OCI-LY1 (cell line): ENCODE measurements at regions not wholly inside any gene's neighbourhood (a gene's known extent, or its start where the extent isn't known, plus 50 kb on each side); places are given as distances from the start of the nearest gene placed in this dataset.

Experiments used
- H2AFZ ChIP-seq: fragments of 200-600 bp; sonication (generic), shearing (Covaris generic); 2 replicates; pipeline ENCODE4 v1.6.0; 2014; ENCODE audit warnings: antibody characterized with exemption, mild to moderate bottlenecking, low read length
- H3F3A ChIP-seq: fragments of 200-600 bp; sonication (generic), shearing (Covaris generic); 2 replicates; pipeline ENCODE4 v1.6.0; 2014; ENCODE audit warnings: mild to moderate bottlenecking, antibody characterized with exemption, low read length, moderate library complexity; ENCODE audit not compliant: insufficient read depth
- H3K27ac ChIP-seq: fragments of 200-600 bp; sonication (generic); 2 replicates; pipeline ENCODE4 v1.5.1; 2014; ENCODE audit warnings: low read length, mixed run types, mild to moderate bottlenecking, low read depth; ENCODE audit not compliant: poor library complexity, severe bottlenecking
- H3K27me3 ChIP-seq: fragments of 200-600 bp; sonication (generic); 2 replicates; pipeline ENCODE4 v1.6.0; 2014; ENCODE audit warnings: antibody characterized with exemption, mild to moderate bottlenecking, low read length, moderate library complexity; ENCODE audit not compliant: insufficient read depth
- H3K36me3 ChIP-seq: fragments of 200-600 bp; sonication (generic); 2 replicates; pipeline ENCODE4 v1.6.1; 2014; ENCODE audit warnings: mild to moderate bottlenecking, antibody characterized with exemption, low read length, moderate library complexity, mixed read lengths; ENCODE audit not compliant: insufficient read depth
- H3K4me1 ChIP-seq: fragments of 200-600 bp; sonication (generic); 2 replicates; pipeline ENCODE4 v1.5.1; 2014; ENCODE audit warnings: mild to moderate bottlenecking, low read length, moderate library complexity; ENCODE audit not compliant: insufficient read depth, severe bottlenecking
- H3K4me2 ChIP-seq: fragments of 200-600 bp; sonication (generic), shearing (Covaris generic); 2 replicates; pipeline ENCODE4 v1.6.1; 2014; ENCODE audit warnings: low read length
- H3K4me3 ChIP-seq: fragments of 200-600 bp; sonication (generic); 2 replicates; pipeline ENCODE4 v1.5.1; 2014; ENCODE audit warnings: low read length, low read depth, mild to moderate bottlenecking, mixed read lengths; ENCODE audit not compliant: poor library complexity, severe bottlenecking
- H3K79me2 ChIP-seq: fragments of 200-600 bp; shearing (Covaris generic); 2 replicates; pipeline ENCODE4 v1.6.1; 2016; ENCODE audit warnings: mixed run types, low read length, mixed read lengths; ENCODE audit not compliant: insufficient read depth
- H3K9ac ChIP-seq: fragments of 200-600 bp; sonication (generic), shearing (Covaris generic); 2 replicates; pipeline ENCODE4 v1.6.1; 2014; ENCODE audit warnings: mild to moderate bottlenecking, low read length, mixed read lengths
- H3K9me2 ChIP-seq: fragments of 200-600 bp; sonication (generic), shearing (Covaris generic); 2 replicates; pipeline ENCODE4 v1.6.1; 2014; ENCODE audit warnings: low read depth, mild to moderate bottlenecking, low read length, mixed read lengths
- H3K9me3 ChIP-seq: fragments of 200-600 bp; shearing (Covaris generic); 2 replicates; pipeline ENCODE4 v1.6.1; 2014; ENCODE audit warnings: low read length, mixed read lengths
- H4K20me1 ChIP-seq: fragments of 200-600 bp; sonication (generic), shearing (Covaris generic); 2 replicates; pipeline ENCODE4 v1.6.0; 2016; ENCODE audit warnings: mild to moderate bottlenecking, low read length; ENCODE audit not compliant: insufficient read depth
- CTCF ChIP-seq: fragments of 200-600 bp; sonication (generic), shearing (Covaris generic); IDR thresholded peaks from 2 replicates; pipeline ENCODE4 v1.5.1; 2017; ENCODE audit warnings: mild to moderate bottlenecking, antibody characterized with exemption, low read length, moderate library complexity, mixed read lengths
- EZH2 ChIP-seq: fragments of 200-600 bp; sonication (generic), shearing (Covaris generic); IDR thresholded peaks from 2 replicates; pipeline ENCODE4 v1.8.0; 2017; ENCODE audit warnings: borderline replicate concordance, mixed run types, mild to moderate bottlenecking, antibody characterized with exemption, low read length, moderate library complexity, mixed read lengths

- Histone ChIP-seq H3K36me3 (no peaks in the 10 kb centered on the region), H3K9me3 (no peaks in the 10 kb centered on the region), H2AFZ (no peak overlapping the region), H3K27ac (no peak overlapping the region), H3K4me2 (no peak overlapping the region), H3K9me2 (no peaks in the 10 kb centered on the region), H3K4me1 (no peaks in the 10 kb centered on the region), H3F3A (no peaks in the 10 kb centered on the region), H3K4me3 (no peak overlapping the region), H3K9ac (no peak overlapping the region), H3K27me3 (no peaks in the 10 kb centered on the region), H4K20me1 (no peaks in the 10 kb centered on the region), H3K79me2 (no peaks in the 10 kb centered on the region)
- TF ChIP-seq CTCF (no peak), EZH2 (no peak)
Measured at GRCh38 chr19:31046024-31046423, 303.2 kb downstream of the TSHZ3 start.

- Histone ChIP-seq H3K27me3 (no peaks in the 10 kb centered on the region), H3K4me3 (no peak overlapping the region), H3K4me1 (no peaks in the 10 kb centered on the region), H3K9me2 (no peaks in the 10 kb centered on the region), H3K9ac (no peak overlapping the region), H4K20me1 (no peaks in the 10 kb centered on the region), H3K27ac (no peak overlapping the region), H3K9me3 (no peaks in the 10 kb centered on the region), H3F3A (no peaks in the 10 kb centered on the region), H2AFZ (no peak overlapping the region), H3K79me2 (no peaks in the 10 kb centered on the region), H3K36me3 (no peaks in the 10 kb centered on the region), H3K4me2 (no peak overlapping the region)
- TF ChIP-seq CTCF (no peak), EZH2 (no peak)
Measured at GRCh38 chr19:31041461-31041860, 307.8 kb downstream of the TSHZ3 start.

GRCh38 chr19:31039151-31039550, 310.1 kb downstream of the TSHZ3 start:
- Histone ChIP-seq H3K27me3 (no peaks in the 10 kb centered on the region), H3K9me2 (no peaks in the 10 kb centered on the region), H3K9ac (no peak overlapping the region), H3K9me3 (no peaks in the 10 kb centered on the region), H4K20me1 (no peaks in the 10 kb centered on the region), H3K79me2 (no peaks in the 10 kb centered on the region), H3K4me3 (no peak overlapping the region), H2AFZ (no peak overlapping the region), H3K36me3 (no peaks in the 10 kb centered on the region), H3K4me1 (no peaks in the 10 kb centered on the region), H3F3A (no peaks in the 10 kb centered on the region), H3K27ac (no peak overlapping the region), H3K4me2 (no peak overlapping the region)
- no peak for TF ChIP-seq CTCF
- TF ChIP-seq EZH2 = no peak
